ENCODE measurements at regions not wholly inside any gene's neighbourhood (a gene's known extent, or its start where the extent isn't known, plus 50 kb on each side); places are given as distances from the start of the nearest gene placed in this dataset.
A peak's percentile ranks its signal among the peaks of the same experiment; 100 is the strongest.

- no peak overlapping the region for H3K4me3 ChIP-seq
- no peak for DNase-seq (ENCODE audit: low spot score)
- no peaks in the 10 kb centered on the region for H3K9me3 ChIP-seq (ENCODE audit: low read depth)
- Mint-ChIP-seq H3K4me3 (no peak overlapping the region), H3K27ac (peak overlapping the region; percentile 97), H3K9me3 (peaks cover 5% of the 10 kb centered on the region), H3K27me3 (ENCODE audit: insufficient read depth, low read depth) (peaks cover 5% of the 10 kb centered on the region), H3K4me1 (peaks cover 37% of the 10 kb centered on the region), H3K36me3 (no peaks in the 10 kb centered on the region)
- peaks cover 20% of the 10 kb centered on the region for H3K4me1 ChIP-seq
- H4K20me1 ChIP-seq (ENCODE audit: low read depth): no peaks in the 10 kb centered on the region
- TF ChIP-seq EZH2phosphoT487 (IDR thresholded peaks at IDR 0.05): no peak
- no peak for TF ChIP-seq CTCF (IDR thresholded peaks at IDR 0.05)
- no peak for TF ChIP-seq EZH2 (IDR thresholded peaks at IDR 0.05)
- H3K36me3 ChIP-seq: no peaks in the 10 kb centered on the region
- peaks cover 10% of the 10 kb centered on the region for H3F3A ChIP-seq (ENCODE audit: low read depth)
- H3K9ac ChIP-seq: no peak overlapping the region
- H3K4me2 ChIP-seq: no peak overlapping the region
- no peaks in the 10 kb centered on the region for H3K27me3 ChIP-seq
- no peak overlapping the region for H3K27ac ChIP-seq
- H3K79me2 ChIP-seq (ENCODE audit: low read depth): no peaks in the 10 kb centered on the region
- peak overlapping the region; percentile 95 for H2AFZ ChIP-seq (replicated peaks)
These were observed 103.1 kb upstream of the PDZRN3 start for GRCh38 chr3:73727854-73728253.

GRCh38 chr3:73727117-73727821 is 102.5 kb upstream of the PDZRN3 start:
- H3K4me3 Mint-ChIP-seq: peak overlapping the region; percentile 15
- peak; percentile 77 for DNase-seq (ENCODE audit: low spot score)
- Histone ChIP-seq H3K79me2 (ENCODE audit: low read depth) (no peaks in the 10 kb centered on the region), H3K4me2 (peak overlapping the region; percentile 2), H3F3A (ENCODE audit: low read depth) (peaks cover 10% of the 10 kb centered on the region), H2AFZ (replicated peaks) (peak overlapping the region; percentile 95), H3K27me3 (no peaks in the 10 kb centered on the region), H3K27ac (no peak overlapping the region), H4K20me1 (ENCODE audit: low read depth) (no peaks in the 10 kb centered on the region), H3K4me3 (no peak overlapping the region), H3K36me3 (no peaks in the 10 kb centered on the region), H3K9ac (no peak overlapping the region), H3K9me3 (ENCODE audit: low read depth) (no peaks in the 10 kb centered on the region), H3K4me1 (peaks cover 20% of the 10 kb centered on the region)
- no peak for TF ChIP-seq EZH2 (IDR thresholded peaks at IDR 0.05)
- no peak for TF ChIP-seq CTCF (IDR thresholded peaks at IDR 0.05)
- TF ChIP-seq EZH2phosphoT487 (IDR thresholded peaks at IDR 0.05): no peak
- no peaks in the 10 kb centered on the region for H3K36me3 Mint-ChIP-seq
- H3K4me1 Mint-ChIP-seq: peaks cover 37% of the 10 kb centered on the region
- peak overlapping the region; percentile 97 for H3K27ac Mint-ChIP-seq
- peaks cover 5% of the 10 kb centered on the region for H3K27me3 Mint-ChIP-seq (ENCODE audit: insufficient read depth, low read depth)
- peaks cover 5% of the 10 kb centered on the region for H3K9me3 Mint-ChIP-seq

GRCh38 chr3:73723596-73723995 is 98.9 kb upstream of the PDZRN3 start:
- Histone ChIP-seq H3K36me3 (no peaks in the 10 kb centered on the region), H3K9me3 (ENCODE audit: low read depth) (no peaks in the 10 kb centered on the region), H2AFZ (replicated peaks) (no peak overlapping the region), H3K4me2 (no peak overlapping the region), H3K27ac (no peak overlapping the region), H3K4me1 (peaks cover 17% of the 10 kb centered on the region), H3F3A (ENCODE audit: low read depth) (no peaks in the 10 kb centered on the region), H4K20me1 (ENCODE audit: low read depth) (no peaks in the 10 kb centered on the region), H3K4me3 (no peak overlapping the region), H3K27me3 (no peaks in the 10 kb centered on the region), H3K79me2 (ENCODE audit: low read depth) (no peaks in the 10 kb centered on the region), H3K9ac (no peak overlapping the region)
- Mint-ChIP-seq H3K27ac (no peak overlapping the region), H3K36me3 (no peaks in the 10 kb centered on the region), H3K9me3 (no peaks in the 10 kb centered on the region), H3K27me3 (ENCODE audit: insufficient read depth, low read depth) (peaks cover 7% of the 10 kb centered on the region), H3K4me1 (peaks cover 23% of the 10 kb centered on the region), H3K4me3 (no peak overlapping the region)
- TF ChIP-seq EZH2phosphoT487 (IDR thresholded peaks at IDR 0.05) (no peak), CTCF (IDR thresholded peaks at IDR 0.05) (no peak), EZH2 (IDR thresholded peaks at IDR 0.05) (no peak)
- DNase-seq (ENCODE audit: low spot score): no peak

Measured in neural progenitor cell (in vitro differentiated cells).